ENCODE measurements at regions not wholly inside any gene's neighbourhood (a gene's known extent, or its start where the extent isn't known, plus 50 kb on each side); places are given as distances from the start of the nearest gene placed in this dataset.
"Not testable (repeated sequence)": the region's sequence is repeated elsewhere in the genome, so short reads cannot be mapped to it uniquely, and the experiment has no call there.

DNA sequence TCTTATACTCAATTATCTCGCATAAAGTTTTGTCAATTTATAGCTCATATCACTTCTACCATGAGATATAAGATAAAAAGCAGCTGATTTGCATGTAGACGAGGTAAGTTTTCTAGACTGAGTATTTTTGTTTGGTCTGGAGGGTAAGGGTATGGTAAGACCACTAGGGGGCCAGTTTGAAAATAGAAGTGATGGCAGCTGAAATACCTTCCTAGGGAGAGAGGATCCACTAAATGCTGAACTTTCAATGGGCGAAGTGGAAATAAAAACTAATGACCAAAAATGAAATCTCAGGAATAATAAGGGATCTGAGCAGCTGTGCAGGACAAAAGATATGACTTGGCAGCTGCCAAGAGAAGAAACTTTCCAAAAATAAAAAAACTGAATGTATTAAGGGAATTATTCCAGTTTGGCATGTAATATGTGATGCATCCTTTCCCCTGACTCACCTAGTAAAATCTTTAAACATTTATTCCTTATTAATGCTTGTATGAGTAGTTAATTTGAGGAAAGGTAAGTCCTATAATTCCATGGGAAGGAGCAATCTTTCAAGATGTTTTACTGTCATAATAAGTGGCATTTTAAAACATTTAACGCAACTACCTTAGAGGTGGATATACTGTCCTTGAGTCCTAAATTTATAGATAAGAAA, 754.5 kb downstream of the C12orf50 start:
- no peak overlapping the region for H3K4me3 ChIP-seq (ENCODE audit: low read depth, low read length)

DNA sequence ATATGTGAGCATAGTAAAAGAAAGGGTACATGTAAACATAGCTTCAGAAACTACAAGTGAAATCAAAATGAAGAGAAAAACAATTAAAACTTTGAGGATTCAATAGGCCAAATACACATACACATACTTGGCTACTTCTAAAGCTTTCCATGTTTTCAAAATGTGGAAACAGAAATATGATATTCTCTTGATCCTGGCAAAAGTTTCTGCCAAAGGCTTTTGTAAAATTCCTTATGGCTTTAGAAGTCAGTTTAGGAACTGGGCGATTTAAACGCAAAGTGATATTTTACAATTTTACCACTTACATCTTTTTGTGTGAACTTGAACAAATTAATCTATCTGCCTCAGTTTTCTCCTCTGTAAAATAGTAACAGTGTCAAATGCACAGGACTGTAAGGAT, 756.4 kb downstream of the C12orf50 start:
- no peak overlapping the region for H3K4me3 ChIP-seq (ENCODE audit: low read depth, low read length)

DNA sequence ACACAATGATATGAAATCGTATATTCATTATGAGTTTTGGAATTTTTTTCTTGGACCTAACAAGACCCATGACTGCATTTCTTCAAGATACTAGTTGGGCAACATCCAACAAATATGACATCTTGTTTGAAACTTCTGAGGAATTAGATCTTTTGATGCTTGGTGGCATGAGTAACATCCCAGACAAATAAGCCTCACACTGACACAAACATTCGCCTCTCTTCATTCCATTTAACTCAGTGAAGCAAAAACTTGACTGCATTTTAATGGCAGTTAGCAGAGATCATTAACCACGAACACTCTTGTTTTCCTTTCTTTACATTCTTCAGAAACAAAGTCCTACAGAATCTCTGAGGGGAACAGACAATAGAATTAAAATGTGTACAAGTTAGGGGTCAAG, 758.3 kb downstream of the C12orf50 start:
- H3K4me3 ChIP-seq (ENCODE audit: low read depth, low read length), result no peak overlapping the region

DNA sequence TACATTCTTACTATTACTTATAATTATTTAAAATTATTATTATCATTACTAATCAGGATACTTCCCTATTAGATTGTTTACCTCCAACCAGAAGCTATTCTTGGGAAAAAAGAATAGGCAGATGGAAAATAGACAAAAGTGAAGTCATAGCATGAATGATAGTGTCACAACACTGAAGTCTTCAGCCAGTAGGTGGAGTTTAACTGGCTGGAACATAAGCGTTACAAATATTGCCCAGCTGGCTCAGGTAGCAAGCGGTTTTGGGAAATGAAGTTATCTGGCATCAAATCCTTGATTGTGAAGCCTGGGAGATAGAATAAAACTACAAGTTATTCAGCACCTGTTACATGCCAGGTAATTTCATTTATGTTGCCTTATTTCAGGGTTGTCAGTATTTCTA, 762.9 kb downstream of the C12orf50 start:
- H3K4me3 ChIP-seq (ENCODE audit: low read depth, low read length), result no peak overlapping the region

DNA sequence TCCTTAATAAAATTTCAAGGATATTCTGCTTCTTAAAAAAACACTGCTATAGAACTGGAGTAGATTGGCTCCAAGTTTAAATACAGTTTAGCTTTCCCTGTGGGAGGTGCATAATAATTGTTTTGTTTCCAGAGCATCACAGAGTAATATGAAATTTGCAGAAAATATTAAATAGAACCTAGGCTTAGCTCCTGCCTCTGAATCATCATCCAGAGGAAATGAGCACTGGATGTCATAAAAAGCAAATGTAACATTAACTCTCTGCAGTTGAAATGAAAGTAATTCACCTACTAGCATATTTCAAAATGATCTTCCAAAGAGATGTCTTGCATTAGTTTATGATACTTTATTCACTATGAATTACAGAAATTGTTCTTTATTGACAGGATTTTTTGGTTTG, 769.8 kb downstream of the C12orf50 start:
- H3K4me3 ChIP-seq (ENCODE audit: low read depth, low read length), result no peak overlapping the region

DNA sequence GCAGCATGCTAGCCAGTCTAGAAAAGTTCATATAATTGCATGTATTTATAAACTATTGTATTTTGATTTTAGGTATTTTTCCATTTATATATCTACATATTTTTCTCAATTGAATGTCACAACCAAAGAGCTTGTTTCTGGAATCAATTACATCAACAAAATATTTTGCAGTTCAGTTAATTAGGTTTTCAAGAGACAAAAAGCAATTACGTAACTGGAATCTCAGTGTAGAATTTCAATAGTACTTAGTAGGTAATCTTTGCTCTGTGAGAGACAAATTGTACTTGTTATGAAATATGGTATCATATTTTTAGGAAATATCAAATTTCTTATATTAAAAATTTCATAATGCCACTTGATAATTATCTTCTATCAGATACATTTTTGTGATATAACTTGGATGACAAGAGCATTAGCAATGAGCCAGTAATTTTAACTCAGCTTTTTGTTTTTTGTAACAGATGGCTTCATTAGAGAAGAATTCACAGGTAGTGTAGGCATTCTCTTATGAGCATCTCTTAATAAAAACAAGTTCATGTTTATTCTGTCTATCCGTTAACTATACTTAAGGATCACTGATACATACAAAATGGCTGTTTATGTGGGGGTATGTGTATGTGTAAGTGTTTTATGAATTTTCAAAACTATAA, 774.7 kb downstream of the C12orf50 start:
- H3K4me3 ChIP-seq (ENCODE audit: low read depth, low read length), result no peak overlapping the region

DNA sequence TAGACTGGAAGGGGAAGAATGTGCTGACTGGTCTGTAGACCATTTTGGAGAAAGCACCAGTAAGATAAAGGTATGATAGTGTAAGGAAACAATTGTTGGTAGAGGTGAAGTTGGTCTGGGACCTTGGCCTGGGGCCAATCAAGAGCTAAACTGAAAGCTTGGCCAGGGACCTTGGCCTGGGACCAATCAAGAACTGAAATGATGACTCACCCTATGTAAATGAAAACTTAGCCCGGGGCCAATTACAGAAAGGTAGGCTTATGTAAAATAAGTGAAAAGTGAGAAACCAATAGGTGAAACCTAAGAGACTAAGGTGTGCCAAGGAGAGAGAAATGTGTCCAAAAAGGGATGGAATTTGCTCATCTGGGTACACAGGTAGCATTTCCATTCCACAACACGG, 776.0 kb downstream of the C12orf50 start:
- H3K4me3 ChIP-seq (ENCODE audit: low read depth, low read length), result no peak overlapping the region

DNA sequence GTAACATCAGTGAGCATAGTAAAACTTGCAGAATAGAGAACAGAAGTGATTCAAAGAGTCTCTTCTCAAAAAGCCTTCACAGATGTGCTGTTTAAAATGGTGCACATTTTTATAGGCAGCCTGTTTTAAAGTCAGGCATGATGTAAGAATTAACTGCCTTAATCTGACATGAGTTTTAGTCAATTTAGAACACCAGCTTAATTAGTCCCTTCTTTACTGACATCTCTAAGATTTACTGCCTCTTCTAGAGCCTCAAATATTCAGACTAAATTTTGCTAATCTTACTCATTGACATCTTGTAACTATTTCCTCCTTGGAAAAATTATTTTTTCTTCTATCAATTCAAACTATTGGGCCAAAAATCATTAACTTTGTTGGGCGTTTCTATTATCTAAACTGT, 782.5 kb downstream of the C12orf50 start:
- H3K4me3 ChIP-seq (ENCODE audit: low read depth, low read length), result no peak overlapping the region

DNA sequence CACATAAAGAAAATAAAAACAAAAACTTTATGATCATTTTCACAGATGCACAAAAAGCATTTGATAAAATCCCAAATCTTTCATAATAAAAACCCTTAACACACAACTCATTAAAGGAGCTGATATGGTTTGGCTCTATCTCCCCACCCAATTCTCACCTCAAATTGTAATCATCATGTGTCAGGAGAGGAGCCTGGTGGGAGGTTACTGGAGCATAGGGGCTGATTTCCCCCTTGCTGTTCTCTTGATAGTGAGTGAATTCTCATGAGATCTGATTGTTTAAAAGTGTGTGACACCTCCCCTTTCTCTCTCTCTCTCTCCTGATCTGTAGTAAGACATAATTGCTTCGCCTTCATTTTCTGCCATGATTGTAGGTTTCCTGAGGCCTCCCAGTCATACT, 790.7 kb downstream of the C12orf50 start:
- H3K4me3 ChIP-seq (ENCODE audit: low read depth, low read length), result no peak overlapping the region

DNA sequence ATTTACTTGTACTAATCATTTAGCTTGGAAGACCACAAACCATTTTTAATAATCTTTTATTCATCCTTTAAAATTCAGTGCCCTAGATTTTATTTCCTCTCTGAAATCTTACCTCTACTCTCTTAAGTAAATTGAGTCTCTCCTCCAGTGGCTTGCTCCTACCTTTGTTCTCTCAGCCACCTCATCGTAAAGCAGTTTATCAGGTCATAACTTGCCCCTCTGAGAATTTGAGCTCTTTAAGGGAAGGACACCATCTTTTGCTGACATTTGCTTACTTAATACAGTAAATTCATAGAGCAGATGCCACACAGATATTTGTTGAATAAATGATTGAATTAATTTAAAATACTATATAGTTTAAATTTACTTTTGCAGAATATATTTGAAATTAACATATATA, 794.3 kb downstream of the C12orf50 start:
- H3K4me3 ChIP-seq (ENCODE audit: low read depth, low read length), result no peak overlapping the region

DNA sequence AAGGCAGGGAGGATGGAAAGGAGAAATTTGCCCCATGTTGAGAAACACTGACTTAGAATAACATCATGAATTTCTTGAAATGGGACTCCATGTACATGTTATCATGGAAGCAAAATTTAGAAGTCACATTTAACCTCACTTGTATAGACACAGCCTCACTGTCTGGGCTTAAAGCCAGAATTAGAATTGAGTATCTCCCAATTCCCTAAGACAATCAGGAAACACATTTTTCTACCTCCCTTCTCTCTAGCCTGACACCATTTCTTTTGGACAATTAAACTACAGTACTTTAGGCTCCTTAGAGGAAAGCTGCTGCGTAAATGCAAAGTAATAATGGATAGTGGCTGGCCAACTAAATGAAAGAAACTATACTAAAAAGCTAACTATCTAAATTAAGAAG, 795.5 kb downstream of the C12orf50 start:
- no peak overlapping the region for H3K4me3 ChIP-seq (ENCODE audit: low read depth, low read length)

DNA sequence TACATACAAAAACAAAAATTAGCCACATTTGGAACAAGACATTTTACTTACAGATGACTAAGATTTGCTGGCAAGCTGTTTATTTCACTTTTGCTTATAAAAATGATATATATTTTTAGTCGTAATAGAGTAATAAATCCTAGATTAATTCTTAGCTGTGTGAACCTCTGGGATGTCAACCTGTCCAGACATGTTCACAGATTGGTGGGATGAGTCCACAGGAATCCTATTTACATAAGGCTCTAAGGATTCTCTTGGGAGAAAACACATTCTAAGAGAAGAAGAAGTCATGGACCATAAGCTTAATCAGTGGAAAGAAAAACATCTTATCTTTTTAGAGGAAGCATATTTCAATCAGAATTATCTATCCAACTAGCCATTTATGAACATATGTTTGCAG, 797.4 kb downstream of the C12orf50 start:
- H3K4me3 ChIP-seq (ENCODE audit: low read depth, low read length), result no peak overlapping the region

DNA sequence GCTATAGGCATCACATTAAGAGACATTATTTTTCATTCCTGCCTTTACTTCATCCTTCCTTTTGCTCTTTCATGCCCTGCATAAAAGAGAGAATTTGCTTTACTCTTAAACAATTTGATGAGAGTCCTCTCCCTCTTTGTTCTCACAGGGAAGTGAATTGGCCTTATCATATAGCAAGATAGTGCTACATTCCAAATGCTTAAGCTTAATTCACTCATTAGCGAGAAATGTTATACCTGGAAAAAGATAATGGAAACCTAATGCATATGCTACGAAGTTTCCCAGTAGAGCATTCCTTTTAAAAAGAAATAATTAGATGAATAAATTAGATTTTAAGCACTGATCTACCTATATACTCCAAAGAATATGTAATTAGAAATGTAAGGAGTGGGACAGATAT, 798.8 kb downstream of the C12orf50 start:
- H3K4me3 ChIP-seq (ENCODE audit: low read depth, low read length), result no peak overlapping the region

DNA sequence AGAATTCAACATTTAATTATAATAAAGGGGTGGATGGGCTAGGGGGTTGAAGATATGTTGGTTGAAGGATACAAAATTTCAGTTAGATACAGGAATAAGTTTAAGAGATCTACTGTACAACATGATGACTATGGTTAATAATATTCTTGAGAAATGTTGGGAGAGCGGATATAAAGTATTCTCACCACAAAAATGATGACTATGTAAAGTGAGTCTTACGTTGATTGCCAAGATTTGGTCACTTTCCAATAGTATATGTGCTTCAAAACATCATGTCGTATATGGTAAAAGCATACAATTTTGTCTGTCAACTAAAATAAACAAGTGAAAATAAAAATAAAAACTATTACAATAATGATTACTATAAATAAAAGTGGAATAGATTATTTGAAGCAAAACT, 802.0 kb downstream of the C12orf50 start:
- H3K4me3 ChIP-seq (ENCODE audit: low read depth, low read length), result no peak overlapping the region

DNA sequence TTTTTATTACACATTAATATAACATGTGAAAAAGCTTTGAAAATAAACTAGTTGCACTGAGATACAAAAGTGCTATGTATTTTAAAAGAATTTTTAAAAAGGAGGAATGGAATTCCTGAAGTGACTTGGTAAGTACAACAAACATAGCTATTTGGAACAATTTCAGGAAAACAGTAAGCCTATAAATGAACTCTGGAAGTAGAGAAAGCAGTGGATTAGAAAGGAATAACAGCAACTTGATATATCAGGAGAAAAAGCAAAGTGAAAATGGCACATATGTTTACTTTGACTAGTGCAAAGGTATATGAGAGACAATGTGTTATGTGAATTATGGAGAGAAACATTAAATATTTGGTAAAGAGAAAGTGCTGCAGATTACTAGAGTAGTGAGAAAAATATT, 811.7 kb downstream of the C12orf50 start:
- no peak overlapping the region for H3K4me3 ChIP-seq (ENCODE audit: low read depth, low read length)

DNA sequence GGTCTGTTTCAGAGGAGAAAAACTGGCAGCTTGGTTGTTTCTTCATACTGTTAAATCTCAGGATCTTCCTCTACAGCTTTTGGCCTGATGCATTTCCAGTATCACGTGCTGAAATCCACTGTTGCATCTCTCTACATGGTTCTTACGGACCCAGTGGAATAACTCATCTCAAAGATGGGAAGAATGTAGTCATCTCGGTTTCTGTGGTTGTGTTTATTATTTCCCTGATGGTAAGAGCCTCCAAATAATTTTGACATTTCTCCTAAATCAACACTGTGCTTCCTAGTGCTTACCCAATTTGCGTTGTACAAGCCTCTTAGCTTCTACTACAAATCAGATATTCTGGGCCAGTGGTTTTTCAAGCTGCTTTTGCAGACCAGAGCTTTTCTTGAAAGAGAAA, 812.8 kb downstream of the C12orf50 start:
- no peak overlapping the region for H3K4me3 ChIP-seq (ENCODE audit: low read depth, low read length)

DNA sequence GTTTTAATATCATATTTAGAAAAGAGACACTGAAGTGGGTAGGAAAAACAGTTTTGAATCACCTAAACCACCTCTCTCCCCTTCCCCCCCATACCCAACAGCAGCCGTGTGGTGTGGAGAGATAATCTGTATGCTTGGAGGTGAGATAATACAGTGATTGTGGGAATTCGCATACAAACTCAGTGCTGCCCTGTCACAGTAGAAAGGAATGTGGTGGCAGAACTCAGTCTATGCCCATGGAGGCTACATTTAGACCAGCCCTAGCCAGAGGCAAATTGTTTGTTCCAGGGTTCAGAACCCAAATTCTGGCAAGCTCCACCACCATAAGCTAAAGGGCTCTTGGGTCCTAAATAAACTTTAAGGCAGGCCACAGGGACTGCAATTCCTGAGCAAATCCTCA, 827.0 kb downstream of the C12orf50 start:
- H3K4me3 ChIP-seq (ENCODE audit: low read depth, low read length), result no peak overlapping the region

DNA sequence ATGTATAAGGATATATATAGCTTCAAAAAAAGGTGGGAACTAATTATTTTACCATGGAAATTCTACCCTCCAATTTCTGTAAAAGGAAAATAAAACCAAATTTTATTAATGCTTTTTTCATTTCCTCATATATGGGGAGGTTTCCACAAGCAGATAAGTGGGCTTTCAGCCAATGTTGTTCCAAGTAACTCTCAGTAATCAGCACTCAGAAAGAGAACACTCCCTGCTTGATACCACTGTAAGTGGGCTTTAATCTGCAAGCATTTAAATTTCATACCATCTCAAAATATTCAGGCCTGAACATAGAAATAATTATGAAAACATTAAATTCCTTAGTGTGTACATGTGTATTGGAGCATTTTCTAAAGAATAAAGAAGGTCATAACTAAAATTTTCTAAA, 827.6 kb downstream of the C12orf50 start:
- no peak overlapping the region for H3K4me3 ChIP-seq (ENCODE audit: low read depth, low read length)

DNA sequence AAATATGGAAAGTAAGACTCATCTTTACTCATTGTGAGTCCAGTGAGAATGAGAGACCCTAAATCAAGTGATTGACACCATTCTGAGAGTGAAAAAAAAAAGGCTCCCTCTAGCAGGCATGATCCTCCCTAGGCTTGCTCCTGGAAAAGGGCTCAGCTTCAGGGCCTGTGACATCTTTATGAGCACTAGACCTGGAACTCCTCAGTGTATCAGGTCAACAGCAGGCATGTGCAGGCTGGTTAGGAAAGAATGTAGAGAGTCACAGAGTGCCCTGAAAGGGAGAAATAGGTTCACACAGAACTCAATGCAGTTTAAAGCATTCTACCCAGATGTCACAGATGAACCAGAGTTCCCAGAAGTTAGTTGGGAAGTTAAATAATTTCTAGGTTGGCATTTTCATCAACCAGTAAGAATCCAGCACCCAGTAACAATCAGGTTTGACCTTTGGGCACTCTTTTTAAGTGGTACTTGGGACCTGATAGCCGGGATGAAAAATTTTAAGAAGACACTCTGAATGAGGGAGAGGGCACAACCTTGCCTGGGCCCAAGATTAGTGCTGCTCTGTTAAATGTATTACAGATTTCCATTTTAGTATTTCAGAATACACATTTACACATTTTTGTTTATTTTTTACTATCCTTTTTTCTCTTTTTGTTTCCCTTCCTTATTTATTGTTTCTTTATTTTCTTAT, 828.8 kb downstream of the C12orf50 start:
- no peak overlapping the region for H3K4me3 ChIP-seq (ENCODE audit: low read depth, low read length)

DNA sequence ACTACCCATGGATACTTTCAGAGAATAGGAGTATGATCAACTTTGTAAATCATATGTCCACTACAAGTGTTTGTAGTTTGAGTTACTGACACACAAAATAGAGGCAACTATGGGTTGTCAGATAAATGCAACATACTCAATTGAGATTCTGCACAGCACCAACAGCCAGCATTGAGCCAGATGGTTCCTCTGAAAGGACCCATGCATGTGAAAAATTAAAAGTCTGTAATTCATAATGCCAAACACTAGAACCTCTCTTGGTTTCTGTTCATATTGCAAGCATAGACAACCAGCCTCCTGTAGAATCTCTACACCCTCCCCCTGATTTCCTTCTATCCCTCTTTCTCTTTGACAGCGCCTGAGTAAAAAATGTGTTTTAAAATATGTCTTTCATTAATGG, 831.0 kb downstream of the C12orf50 start:
- H3K4me3 ChIP-seq (ENCODE audit: low read depth, low read length), result no peak overlapping the region

DNA sequence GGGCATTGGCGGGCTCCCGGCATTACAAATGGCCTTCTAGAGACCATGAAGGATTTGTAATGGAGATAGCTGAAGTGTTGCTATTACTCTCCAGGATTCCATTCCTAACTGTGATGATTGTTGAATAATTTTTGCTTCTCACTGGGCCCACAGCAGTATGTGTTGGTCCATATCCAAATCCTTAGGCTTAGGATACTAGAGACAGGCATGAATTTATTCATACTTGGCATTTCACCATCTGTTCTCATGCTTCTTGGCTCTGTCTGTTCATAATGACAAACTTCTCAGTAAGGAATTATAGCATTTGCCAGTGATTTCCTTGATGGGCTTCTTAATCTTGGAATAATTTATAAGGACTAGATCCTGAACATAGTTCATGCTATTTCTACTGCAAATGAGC, 832.9 kb downstream of the C12orf50 start:
- no peak overlapping the region for H3K4me3 ChIP-seq (ENCODE audit: low read depth, low read length)

DNA sequence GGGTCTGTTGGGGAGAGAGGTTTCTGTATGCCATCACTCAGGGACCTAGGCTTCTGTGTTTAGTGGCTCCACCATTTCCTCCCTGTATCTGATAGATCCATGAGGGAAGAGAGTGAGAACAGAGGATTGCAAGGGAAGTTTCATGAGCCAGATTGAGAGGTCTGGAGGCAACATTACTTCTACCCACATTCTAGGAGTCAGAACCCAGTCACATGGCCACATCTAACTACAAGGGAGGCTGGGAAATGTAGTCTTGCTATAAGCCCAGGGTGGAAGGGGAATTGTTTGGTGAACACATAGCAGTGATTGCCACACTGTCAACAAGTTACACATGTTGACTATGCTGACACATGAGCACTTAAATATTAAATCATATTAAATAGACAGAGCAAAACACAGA, 834.8 kb downstream of the C12orf50 start:
- H3K4me3 ChIP-seq (ENCODE audit: low read depth, low read length), result not testable (repeated sequence)

DNA sequence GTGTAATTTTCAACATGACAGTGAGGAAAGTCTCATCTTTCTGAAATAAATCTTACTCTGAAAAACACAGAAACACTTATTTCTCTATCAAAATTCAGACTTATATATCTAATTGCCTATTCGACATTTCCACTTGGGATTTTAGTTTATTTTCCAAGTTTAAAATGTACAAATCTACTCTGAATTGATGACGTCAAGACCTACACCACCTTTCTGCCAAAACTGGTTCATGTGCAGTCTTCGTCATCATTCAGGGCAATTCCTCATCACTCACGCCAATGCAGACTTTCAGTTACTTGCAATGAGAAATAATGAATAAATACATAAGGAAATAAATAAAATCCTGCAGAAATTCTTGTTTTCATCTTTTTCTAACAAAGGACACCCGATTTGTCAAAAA, 843.8 kb downstream of the C12orf50 start:
- no peak overlapping the region for H3K4me3 ChIP-seq (ENCODE audit: low read depth, low read length)

All from iPS-11a (cell line).